H1 (cell line): ENCODE measurements at regions not wholly inside any gene's neighbourhood (a gene's known extent, or its start where the extent isn't known, plus 50 kb on each side); places are given as distances from the start of the nearest gene placed in this dataset.

Experiments used
- CTCF ChIA-PET: fragments of 300-600 bp; sonication (Branson Sonifier 250); formaldehyde crosslinking; loops from one replicate; lab custom pipeline; 2021; ENCODE audit not compliant: partially characterized antibody; lab: Charles Lee
- POLR2A ChIA-PET: fragments of 300-600 bp; sonication (Branson Sonifier 250); formaldehyde crosslinking; loops from one replicate; lab custom pipeline; 2021; ENCODE audit warnings: inconsistent platforms; ENCODE audit not compliant: partially characterized antibody; lab: Charles Lee
- DNase-seq, 2 experiments: peaks; one replicate each; pipeline versions ENCODE4 v3.0.0 to v3.0.0-alpha.2; 2010 to 2022; ENCODE audit warnings: low spot score in 2 of 2, low read depth in 1 of 2, mixed read lengths in 1 of 2
- FAIRE-seq: peaks from 2 replicates; lab custom pipeline; 2011; peaks lifted over from hg19 to GRCh38; lab: Jason Lieb, UNC
- H2AFZ ChIP-seq: 2 replicates; pipeline ENCODE4 v1.8.1; 2012; ENCODE audit warnings: low read length, inconsistent platforms
- H2AK5ac ChIP-seq: 2 replicates; pipeline ENCODE4 v1.6.1; 2013; ENCODE audit warnings: low read depth, low read length
- H2BK120ac ChIP-seq: replicated peaks from 2 replicates; pipeline ENCODE3; 2013; ENCODE audit warnings: low read depth, low read length, inconsistent platforms
- H2BK12ac ChIP-seq: 2 replicates; pipeline ENCODE4 v1.6.1; 2013; ENCODE audit warnings: low read depth, low read length
- H2BK15ac ChIP-seq: 2 replicates; pipeline ENCODE4 v1.6.1; 2013; ENCODE audit warnings: low read length
- H2BK20ac ChIP-seq: 2 replicates; pipeline ENCODE4 v1.6.1; 2013; ENCODE audit warnings: low read length
- H2BK5ac ChIP-seq: 2 replicates; pipeline ENCODE4 v1.6.1; 2013; ENCODE audit warnings: low read depth, low read length
- H3K14ac ChIP-seq: 2 replicates; pipeline ENCODE4 v1.6.1; 2013; ENCODE audit warnings: inconsistent platforms; ENCODE audit not compliant: insufficient read length
- H3K18ac ChIP-seq: 2 replicates; pipeline ENCODE4 v1.6.1; 2013; ENCODE audit warnings: low read length; ENCODE audit errors: extremely low read depth
- H3K23ac ChIP-seq: 2 replicates; pipeline ENCODE4 v1.6.1; 2013; ENCODE audit warnings: inconsistent platforms; ENCODE audit not compliant: insufficient read length
- H3K23me2 ChIP-seq: 2 replicates; pipeline ENCODE4 v1.6.1; 2013; ENCODE audit warnings: low read depth, low read length
- H3K27ac ChIP-seq: 2 replicates; pipeline ENCODE4 v1.6.1; 2011; ENCODE audit warnings: low read depth, low read length, inconsistent platforms
- H3K27me3 ChIP-seq, 4 experiments: replicated peaks in 1 of 4; 1 replicate in 1 of 4; 2 replicates in 3 of 4; pipeline versions ENCODE4 v1.6.1 to v1.8.1; 2011 to 2013; ENCODE audit warnings: low read length in 3 of 4, mild to moderate bottlenecking in 3 of 4, inconsistent platforms in 2 of 4, mixed read lengths in 2 of 4, moderate library complexity in 1 of 4; ENCODE audit not compliant: control insufficient read depth in 3 of 4, insufficient read depth in 3 of 4; ENCODE audit errors: extremely low read depth in 1 of 4
- H3K36me3 ChIP-seq, 4 experiments: 2 replicates each; pipeline versions ENCODE4 v1.6.1 to v1.8.1; 2011 to 2013; ENCODE audit warnings: mild to moderate bottlenecking in 4 of 4, low read length in 3 of 4, moderate library complexity in 2 of 4, control low read depth in 1 of 4, inconsistent platforms in 1 of 4; ENCODE audit not compliant: insufficient read depth in 4 of 4, control insufficient read depth in 2 of 4
- H3K4ac ChIP-seq: replicated peaks from 2 replicates; pipeline ENCODE3; 2013; ENCODE audit warnings: low read length, low read depth, mixed read lengths, inconsistent platforms; ENCODE audit not compliant: insufficient read length
- H3K4me1 ChIP-seq, 4 experiments: replicated peaks in 1 of 4; 1 replicate in 1 of 4; 2 replicates in 3 of 4; pipeline versions ENCODE4 v1.6.1 to v1.8.1; 2011 to 2013; ENCODE audit warnings: low read length in 3 of 4, inconsistent platforms in 2 of 4, mixed read lengths in 1 of 4; ENCODE audit not compliant: insufficient read depth in 4 of 4, control insufficient read depth in 3 of 4
- H3K4me2 ChIP-seq, 2 experiments: 2 replicates each; pipeline versions ENCODE4 v1.6.1 to v1.8.1; 2011 to 2013; ENCODE audit warnings: low read depth in 2 of 2, low read length in 2 of 2, control low read depth in 1 of 2, inconsistent platforms in 1 of 2, mild to moderate bottlenecking in 1 of 2; ENCODE audit not compliant: insufficient read depth in 1 of 2
- H3K4me3 ChIP-seq, 4 experiments: fragments of 200-600, 300-600 bp in 1 of 4; sonication (generic), shearing (Covaris generic), sonication (Bioruptor Twin) in 1 of 4; 2 replicates each; pipeline versions ENCODE4 v1.5.1 to v1.8.1; 2011 to 2016; ENCODE audit warnings: low read length in 4 of 4, low read depth in 3 of 4, control low read depth in 2 of 4, inconsistent platforms in 2 of 4, mild to moderate bottlenecking in 2 of 4, mixed read lengths in 1 of 4, moderate library complexity in 1 of 4; ENCODE audit not compliant: insufficient read depth in 2 of 4; ENCODE audit errors: extremely low read depth in 1 of 4
- H3K56ac ChIP-seq: replicated peaks from 2 replicates; pipeline ENCODE3; 2013; ENCODE audit warnings: low read depth, mild to moderate bottlenecking, mixed read lengths, low read length, inconsistent platforms; ENCODE audit not compliant: insufficient read length
- H3K79me1 ChIP-seq: 2 replicates; pipeline ENCODE4 v1.6.1; 2013; ENCODE audit warnings: low read depth, low read length, control low read depth
- H3K79me2 ChIP-seq, 2 experiments: 2 replicates each; pipeline versions ENCODE4 v1.6.1 to v1.8.1; 2012 to 2013; ENCODE audit warnings: low read length in 2 of 2, mild to moderate bottlenecking in 2 of 2, inconsistent platforms in 1 of 2; ENCODE audit not compliant: insufficient read depth in 2 of 2, control insufficient read depth in 1 of 2
- H3K9ac ChIP-seq, 4 experiments: replicated peaks in 1 of 4; 1 replicate in 1 of 4; 2 replicates in 3 of 4; pipeline versions ENCODE4 v1.6.1 to v1.8.1; 2011 to 2013; ENCODE audit warnings: low read depth in 3 of 4, low read length in 3 of 4, control low read depth in 2 of 4, mild to moderate bottlenecking in 2 of 4, moderate library complexity in 2 of 4, inconsistent platforms in 1 of 4; ENCODE audit errors: extremely low read depth in 1 of 4
- H3K9me3 ChIP-seq, 2 experiments: 2 replicates each; pipeline versions ENCODE4 v1.6.1 to v1.8.1; 2012 to 2013; ENCODE audit warnings: mild to moderate bottlenecking in 2 of 2, moderate library complexity in 2 of 2, control low read depth in 1 of 2, inconsistent platforms in 1 of 2, low read depth in 1 of 2, low read length in 1 of 2, mixed read lengths in 1 of 2; ENCODE audit not compliant: insufficient read depth in 2 of 2
- H4K20me1 ChIP-seq, 2 experiments: replicated peaks in 1 of 2; 2 replicates each; pipeline versions ENCODE3 to v1.8.1; 2011 to 2013; ENCODE audit warnings: inconsistent platforms in 2 of 2, low read length in 2 of 2, mild to moderate bottlenecking in 1 of 2; ENCODE audit not compliant: insufficient read depth in 2 of 2, control insufficient read depth in 1 of 2
- H4K5ac ChIP-seq: 2 replicates; pipeline ENCODE4 v1.6.1; 2013; ENCODE audit warnings: low read length, low read depth, mixed read lengths, inconsistent platforms; ENCODE audit not compliant: insufficient read length
- H4K8ac ChIP-seq: 2 replicates; pipeline ENCODE4 v1.8.0; 2013; ENCODE audit warnings: mild to moderate bottlenecking, moderate library complexity, low read length, inconsistent platforms; ENCODE audit not compliant: insufficient read depth; ENCODE audit errors: extremely low read depth
- H4K91ac ChIP-seq: replicated peaks from 2 replicates; pipeline ENCODE3; 2013; ENCODE audit warnings: low read length, mixed read lengths, inconsistent platforms; ENCODE audit not compliant: insufficient read length
- HDAC6 ChIP-seq: IDR thresholded peaks from one replicate; pipeline ENCODE4 v1.7.1; 2012; ENCODE audit warnings: low read depth, mild to moderate bottlenecking, inconsistent platforms, low read length, moderate library complexity
- KDM4A ChIP-seq: IDR thresholded peaks from one replicate; pipeline ENCODE4 v1.7.1; 2012; ENCODE audit warnings: low read depth, mild to moderate bottlenecking, moderate library complexity, low read length, inconsistent platforms; ENCODE audit not compliant: severe bottlenecking
- MAFK ChIP-seq: IDR thresholded peaks from 2 replicates; pipeline ENCODE4 v1.6.1; 2012; ENCODE audit warnings: low read depth, mild to moderate bottlenecking, improper control_type of control experiment, low read length
- POU5F1 ChIP-seq: IDR thresholded peaks from 2 replicates; pipeline ENCODE4 v1.6.1; 2011; ENCODE audit warnings: low read depth, mild to moderate bottlenecking, low read length, moderate library complexity
- RNF2 ChIP-seq: fragments of 200-900, 300-1000 bp; sonication (generic); IDR thresholded peaks from 2 replicates; pipeline ENCODE4 v1.7.1; 2016; ENCODE audit warnings: borderline replicate concordance, low read depth, mild to moderate bottlenecking, antibody characterized with exemption, low read length; ENCODE audit not compliant: poor library complexity, severe bottlenecking; ENCODE audit errors: missing control alignments
- SIN3A ChIP-seq, 2 experiments: IDR thresholded peaks in 1 of 2; conservative IDR thresholded peaks in 1 of 2; 2 replicates each; pipeline ENCODE4 v1.6.1; 2011 to 2012; ENCODE audit warnings: low read length in 2 of 2, improper control_type of control experiment in 1 of 2, low read depth in 1 of 2, mild to moderate bottlenecking in 1 of 2
- SP2 ChIP-seq: IDR thresholded peaks from 2 replicates; pipeline ENCODE4 v1.6.1; 2012; ENCODE audit warnings: mild to moderate bottlenecking, low read length, inconsistent platforms
- WGBS, 2 experiments: shearing (Covaris generic) in 1 of 2; methylation state at CpG; one replicate each; pipeline versions ENCODE4 v1.1.6 to v1.1.7; 2013 to 2015; ENCODE audit warnings: low lambda C conversion rate in 2 of 2, mixed read lengths in 2 of 2, inconsistent platforms in 1 of 2, low coverage in 1 of 2, missing lambda C conversion rate in 1 of 2; ENCODE audit not compliant: insufficient replicate concordance in 2 of 2, insufficient coverage in 1 of 2, insufficient read length in 1 of 2; ENCODE audit errors: extremely low coverage in 1 of 2, missing lambda C conversion rate in 1 of 2; 5-methylcytosine and 5-hydroxymethylcytosine counted together
- TF ChIP-seq, protein P1 (sequence below): IDR thresholded peaks from 2 replicates; pipeline ENCODE4 v1.6.1; 2012; ENCODE audit warnings: inconsistent platforms

DNA sequence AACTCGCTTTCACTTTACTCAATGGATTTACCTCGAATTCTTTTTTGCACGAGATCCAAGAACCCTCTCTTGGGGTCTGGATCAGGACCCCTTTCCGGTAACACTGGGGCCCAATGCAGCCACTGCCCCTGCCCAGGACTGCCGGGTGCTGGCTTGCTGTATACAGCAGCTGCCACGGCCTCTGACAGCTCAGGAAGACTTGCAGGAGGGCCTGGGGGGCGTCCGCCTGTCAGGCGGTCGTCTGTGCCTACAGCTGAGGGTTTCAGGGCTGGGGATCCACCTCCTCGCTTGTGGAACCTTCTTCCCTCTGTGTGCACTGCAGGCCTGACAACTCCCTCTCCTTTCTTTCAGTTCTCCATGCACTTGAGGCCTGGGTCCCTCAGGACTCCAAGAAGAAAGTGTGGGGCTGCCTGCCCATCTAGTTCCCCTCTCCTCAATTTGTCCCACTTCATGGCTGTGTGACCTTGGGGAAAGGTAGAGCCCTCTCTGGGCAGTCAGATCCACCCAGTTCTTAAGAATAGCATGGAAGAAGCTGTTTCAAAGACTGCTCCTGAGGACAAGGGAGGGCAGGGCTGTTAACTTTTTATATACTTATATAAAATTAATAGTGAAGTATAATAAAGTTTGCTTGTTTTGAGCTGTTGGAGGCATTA, 75.0 kb upstream of the LGSN start:
- Histone ChIP-seq H3K27me3 (no peaks in the 10 kb centered on the region), H2BK12ac (no peak overlapping the region), H2BK120ac (no peak overlapping the region), H3K18ac (no peak overlapping the region), H3K36me3 (no peaks in the 10 kb centered on the region), H2AFZ (no peak overlapping the region), H3K4me1 (no peaks in the 10 kb centered on the region), H3K9me3 (no peaks in the 10 kb centered on the region; a peak in 1 of 4 replicates), H3K14ac (no peak overlapping the region), H4K91ac (no peak overlapping the region), H3K79me2 (no peaks in the 10 kb centered on the region), H2BK20ac (no peak overlapping the region), H4K20me1 (no peaks in the 10 kb centered on the region), H3K79me1 (no peaks in the 10 kb centered on the region), H2BK15ac (no peak overlapping the region), H3K23ac (no peak overlapping the region), H3K4ac (no peak overlapping the region), H3K23me2 (no peaks in the 10 kb centered on the region), H3K56ac (no peak overlapping the region), H3K27ac (no peak overlapping the region), H3K9ac (no peak overlapping the region), H4K8ac (no peak overlapping the region), H3K4me3 (no peak overlapping the region), H4K5ac (no peak overlapping the region), H3K4me2 (no peak overlapping the region), H2BK5ac (no peak overlapping the region), H2AK5ac (no peak overlapping the region)
- FAIRE-seq, result no peak
- ChIA-PET POLR2A (no interaction called here), CTCF (no interaction called here)
- DNase-seq, result no peak
- 92% methylated on average over 11 of the region's 11 CpGs; no CpG with 5 or more reads in 1 of the 2 experiments for WGBS, 2 experiments
- TF ChIP-seq MAFK, result no peak
- no peak for TF ChIP-seq RNF2
- no peak for TF ChIP-seq SIN3A (conservative IDR thresholded peaks at IDR 0.05 in 1 of 2, IDR thresholded peaks at IDR 0.05 in 1 of 2; ENCODE audit: low read depth in 1 of 2, low read length in 2 of 2)
- no peak for TF ChIP-seq POU5F1
- no peak for TF ChIP-seq SP2
- TF ChIP-seq, protein P1, sequence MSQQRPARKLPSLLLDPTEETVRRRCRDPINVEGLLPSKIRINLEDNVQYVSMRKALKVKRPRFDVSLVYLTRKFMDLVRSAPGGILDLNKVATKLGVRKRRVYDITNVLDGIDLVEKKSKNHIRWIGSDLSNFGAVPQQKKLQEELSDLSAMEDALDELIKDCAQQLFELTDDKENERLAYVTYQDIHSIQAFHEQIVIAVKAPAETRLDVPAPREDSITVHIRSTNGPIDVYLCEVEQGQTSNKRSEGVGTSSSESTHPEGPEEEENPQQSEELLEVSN, result no peak
- TF ChIP-seq KDM4A, result no peak
- no peak for TF ChIP-seq HDAC6
